A549 (cell line): ENCODE measurements at regions not wholly inside any gene's neighbourhood (a gene's known extent, or its start where the extent isn't known, plus 50 kb on each side); places are given as distances from the start of the nearest gene placed in this dataset.
A peak's percentile ranks its signal among the peaks of the same experiment; 100 is the strongest.

ENCODE experiments used
- ATAC-seq, 2 experiments: fragments of 200-7000 bp in 1 of 2; fragments of >200 bp in 1 of 2; cut with Nextera tagmentation in 1 of 2; cut with Tn5 transposase in 1 of 2; 3 replicates each; pipeline versions ENCODE4 v1.8.0 to v1.9.1; 2018 to 2020; ENCODE audit warnings: mild to moderate bottlenecking in 1 of 2, moderate library complexity in 1 of 2
- CTCF ChIA-PET: fragments of 300-600 bp; sonication (Branson Sonifier 250); formaldehyde crosslinking; extraction: SDS; loops from one replicate; lab custom pipeline; 2021; ENCODE audit warnings: antibody characterized with exemption, inconsistent platforms; lab: Yijun Ruan, JAX
- POLR2A ChIA-PET: fragments of 350-600 bp; formaldehyde crosslinking; extraction: SDS; loops from one replicate; lab custom pipeline; 2021; ENCODE audit warnings: antibody characterized with exemption, inconsistent platforms; lab: Yijun Ruan, JAX
- DNase-seq, 2 experiments: peaks; one replicate each; pipeline versions ENCODE4 v3.0.0 to v3.0.0-alpha.2; 2011 to 2016; ENCODE audit warnings: low read depth in 1 of 2, low spot score in 1 of 2
- FAIRE-seq: peaks from 2 replicates; lab custom pipeline; 2011; peaks lifted over from hg19 to GRCh38; lab: Jason Lieb, UNC
- H3K27ac ChIP-seq, 2 experiments: fragments of >200 bp; sonication (Bioruptor Twin); formaldehyde crosslinking; 3 replicates each; pipeline ENCODE4 v1.5.1; 2016 to 2017
- H3K4me1 ChIP-seq: fragments of >200 bp; sonication (Bioruptor Twin); formaldehyde crosslinking; 3 replicates; pipeline ENCODE4 v1.6.1; 2016
- H3K4me2 ChIP-seq: fragments of >200 bp; sonication (Bioruptor Twin); formaldehyde crosslinking; 3 replicates; pipeline ENCODE4 v1.6.1; 2016
- H3K4me3 ChIP-seq: fragments of >200 bp; sonication (Bioruptor Twin); formaldehyde crosslinking; 3 replicates; pipeline ENCODE4 v1.5.1; 2016
- H3K9me3 ChIP-seq: fragments of >200 bp; sonication (Bioruptor Twin); formaldehyde crosslinking; 3 replicates; pipeline ENCODE4 v1.6.1; 2016
- BCL3 ChIP-seq: fragments of >200 bp; sonication (Bioruptor Twin); formaldehyde crosslinking; IDR thresholded peaks from 3 replicates; pipeline ENCODE4 v1.6.1; 2016
- CBX8 ChIP-seq: fragments of 200-600 bp; sonication (generic); IDR thresholded peaks from 2 replicates; pipeline ENCODE4 v1.6.1; 2016
- CHD2 ChIP-seq: fragments of 150-350 bp; IDR thresholded peaks from 2 replicates; pipeline ENCODE4 v1.6.1; 2014; ENCODE audit warnings: low read length; ENCODE audit not compliant: partially characterized antibody
- CHD4 ChIP-seq: fragments of 200-600 bp; sonication (generic); IDR thresholded peaks from 2 replicates; pipeline ENCODE4 v1.6.1; 2016; ENCODE audit warnings: antibody characterized with exemption, mild to moderate bottlenecking, borderline replicate concordance
- CTCF ChIP-seq: fragments of >200 bp; sonication (Bioruptor Twin); formaldehyde crosslinking; IDR thresholded peaks from 3 replicates; pipeline ENCODE4 v1.5.1; 2016
- ESRRA ChIP-seq: fragments of 150-350 bp; IDR thresholded peaks from 2 replicates; pipeline ENCODE4 v1.6.1; 2014; ENCODE audit warnings: mild to moderate bottlenecking, low read length, borderline replicate concordance
- HES2 ChIP-seq: fragments of >200 bp; sonication (Bioruptor Twin); formaldehyde crosslinking; IDR thresholded peaks from 2 replicates; pipeline ENCODE4 v1.6.1; 2016
- HEYL ChIP-seq: fragments of 250-450 bp; sonication (Bioruptor Pico); IDR thresholded peaks from 2 replicates; pipeline ENCODE4 v1.8.0; 2021; ENCODE audit warnings: mild to moderate bottlenecking, moderate library complexity
- HOXB13 ChIP-seq: fragments of 250-450 bp; sonication (Bioruptor Pico); IDR thresholded peaks from 2 replicates; pipeline ENCODE4 v1.5.0; 2020; ENCODE audit warnings: low read depth, mild to moderate bottlenecking, moderate library complexity
- JUN ChIP-seq, 2 experiments: fragments of >200 bp; sonication (Bioruptor Twin); formaldehyde crosslinking; IDR thresholded peaks; 2 replicates in 1 of 2; 3 replicates in 1 of 2; pipeline ENCODE4 v1.6.1; 2016 to 2017
- MYC ChIP-seq: IDR thresholded peaks from 2 replicates; pipeline ENCODE4 v1.6.1; 2012; ENCODE audit warnings: mild to moderate bottlenecking, inconsistent platforms, low read length, improper control_type of control experiment, borderline replicate concordance
- NFE2L2 ChIP-seq: fragments of 150-350 bp; conservative IDR thresholded peaks from 2 replicates; pipeline ENCODE4 v1.6.1; 2014; ENCODE audit warnings: low read length
- NPAS2 ChIP-seq: fragments of 250-450 bp; sonication (Bioruptor Pico); IDR thresholded peaks from 2 replicates; pipeline ENCODE4 v1.8.0; 2022; ENCODE audit warnings: mild to moderate bottlenecking, moderate library complexity, borderline replicate concordance
- PBX3 ChIP-seq: IDR thresholded peaks from 2 replicates; pipeline ENCODE4 v1.6.1; 2012
- PHF8 ChIP-seq: fragments of 200-600 bp; sonication (generic); IDR thresholded peaks from 2 replicates; pipeline ENCODE4 v1.6.1; 2016; ENCODE audit warnings: low read depth, mild to moderate bottlenecking, antibody characterized with exemption, moderate library complexity, borderline replicate concordance
- POLR2A ChIP-seq: IDR thresholded peaks from 2 replicates; pipeline ENCODE4 v1.6.1; 2012; ENCODE audit warnings: mild to moderate bottlenecking, low read length
- RAD21 ChIP-seq, 2 experiments: fragments of >200 bp in 1 of 2; sonication (Bioruptor Twin) in 1 of 2; formaldehyde crosslinking in 1 of 2; IDR thresholded peaks in 1 of 2; conservative IDR thresholded peaks in 1 of 2; 2 replicates in 1 of 2; 3 replicates in 1 of 2; pipeline ENCODE4 v1.6.1; 2012 to 2018; ENCODE audit warnings: inconsistent platforms in 1 of 2
- REST ChIP-seq: fragments of 200-600 bp; sonication (generic); IDR thresholded peaks from 2 replicates; pipeline ENCODE4 v1.6.1; 2016; ENCODE audit warnings: antibody characterized with exemption, mild to moderate bottlenecking, moderate library complexity
- RFX5 ChIP-seq: fragments of 450-650 bp; IDR thresholded peaks from 2 replicates; pipeline ENCODE4 v1.7.1; 2014; ENCODE audit warnings: antibody characterized with exemption, mild to moderate bottlenecking, moderate library complexity
- RNF2 ChIP-seq: fragments of 200-600 bp; sonication (generic); IDR thresholded peaks from 2 replicates; pipeline ENCODE4 v1.6.1; 2016; ENCODE audit warnings: low read depth, mild to moderate bottlenecking, antibody characterized with exemption, moderate library complexity, borderline replicate concordance
- SREBF2 ChIP-seq: fragments of 450-650 bp; IDR thresholded peaks from 2 replicates; pipeline ENCODE4 v1.6.1; 2014; ENCODE audit warnings: mild to moderate bottlenecking, moderate library complexity
- TFCP2L1 ChIP-seq: fragments of 250-450 bp; sonication (Bioruptor Pico); IDR thresholded peaks from 2 replicates; pipeline ENCODE4 v1.5.0; 2021; ENCODE audit warnings: mild to moderate bottlenecking
- USF2 ChIP-seq: fragments of 450-650 bp; IDR thresholded peaks from 2 replicates; pipeline ENCODE4 v1.6.1; 2014; ENCODE audit warnings: antibody characterized with exemption
- ZC3H11A ChIP-seq: fragments of 450-650 bp; IDR thresholded peaks from 2 replicates; pipeline ENCODE4 v1.6.1; 2014; ENCODE audit warnings: antibody characterized with exemption, mild to moderate bottlenecking
- WGBS: methylation state at CpG from one replicate; pipeline ENCODE4 v1.1.6; 2017; ENCODE audit errors: missing lambda C conversion rate; 5-methylcytosine and 5-hydroxymethylcytosine counted together

GRCh38 chr18:45384962-45385315 lies 230.3 kb upstream of the SLC14A2 start:
- FAIRE-seq (no peak), DNase-seq (no peak)
- CTCF ChIA-PET: interaction anchor here (0.6 to 1.5 kb wide), 7 partner anchors 12 to 1814 kb away, joined by 3 to 5 read pairs (median 3); no protein-coding TSS in a partner anchor

GRCh38 chr18:45386041-45386655 lies 229.1 kb upstream of the SLC14A2 start:
- POLR2A ChIA-PET: no interaction called here
- FAIRE-seq: no peak
- TF ChIP-seq HOXB13 (CRISPR knock-in tag): no peak
- peak in 1 of 2 experiments; percentile 34; a peak in 2 of 5 replicates for TF ChIP-seq RAD21 (conservative IDR thresholded peaks at IDR 0.05 in 1 of 2, IDR thresholded peaks at IDR 0.05 in 1 of 2)

More at GRCh38 chr18:45384962-45385315, 230.3 kb upstream of the SLC14A2 start:
- no peak for ATAC-seq
- POLR2A ChIA-PET: no interaction called here
- Histone ChIP-seq H3K4me1 (no peaks in the 10 kb centered on the region), H3K9me3 (no peaks in the 10 kb centered on the region), H3K4me2 (no peak overlapping the region), H3K4me3 (no peak overlapping the region), H3K27ac (no peak overlapping the region)
- TF ChIP-seq CHD2 (no peak), TFCP2L1 (CRISPR knock-in tag) (no peak), JUN (IDR thresholded peaks at IDR 0.05) (no peak), CHD4 (no peak)
- 49% methylated on average over 8 of the region's 9 CpGs for WGBS

GRCh38 chr18:45387229-45387628 lies 228.0 kb upstream of the SLC14A2 start:
- CTCF ChIA-PET: no interaction called here
- POLR2A ChIA-PET: no interaction called here
- no peak for ATAC-seq
- FAIRE-seq: no peak
- Histone ChIP-seq H3K4me3 (no peak overlapping the region), H3K27ac (no peak overlapping the region), H3K9me3 (no peaks in the 10 kb centered on the region)
- 0% methylated on average over 1 of the region's 2 CpGs for WGBS
- TF ChIP-seq HEYL (CRISPR knock-in tag) (no peak), REST (no peak), MYC (no peak), SREBF2 (no peak), RNF2 (no peak), HES2 (no peak), BCL3 (no peak), CHD2 (no peak), PBX3 (no peak), NPAS2 (CRISPR knock-in tag) (no peak), NFE2L2 (no peak), RFX5 (no peak), CBX8 (no peak), RAD21 (conservative IDR thresholded peaks at IDR 0.05 in 1 of 2, IDR thresholded peaks at IDR 0.05 in 1 of 2) (no peak), POLR2A (no peak), CTCF (no peak), ESRRA (no peak), USF2 (no peak), PHF8 (no peak), ZC3H11A (no peak)
- TF ChIP-seq, all 56 proteins: peak for 0
- no peak for DNase-seq
- no peaks in the 10 kb centered on the region for H3K4me1 ChIP-seq
- H3K4me2 ChIP-seq: no peak overlapping the region

More at GRCh38 chr18:45386041-45386655, 229.1 kb upstream of the SLC14A2 start:
- no peak overlapping the region for H3K4me2 ChIP-seq
- no peak overlapping the region for H3K4me3 ChIP-seq
- no peak overlapping the region for H3K27ac ChIP-seq
- CTCF ChIA-PET: interaction anchor here (1.0 to 1.3 kb wide), 3 partner anchors 11 to 1815 kb away, joined by 3 read pairs; no protein-coding TSS in a partner anchor
- 29% methylated on average over 7 of the region's 7 CpGs for WGBS
- ATAC-seq: 0 out of 6 replicates have a peak, but pooled peaks of 1 of the 2 experiments have one; percentile 42
- no peaks in the 10 kb centered on the region for H3K9me3 ChIP-seq
- no peaks in the 10 kb centered on the region for H3K4me1 ChIP-seq
- DNase-seq: peak in 1 of 2 experiments; percentile 28
